ENCODE measurements at regions not wholly inside any gene's neighbourhood (a gene's known extent, or its start where the extent isn't known, plus 50 kb on each side); places are given as distances from the start of the nearest gene placed in this dataset.

DNA sequence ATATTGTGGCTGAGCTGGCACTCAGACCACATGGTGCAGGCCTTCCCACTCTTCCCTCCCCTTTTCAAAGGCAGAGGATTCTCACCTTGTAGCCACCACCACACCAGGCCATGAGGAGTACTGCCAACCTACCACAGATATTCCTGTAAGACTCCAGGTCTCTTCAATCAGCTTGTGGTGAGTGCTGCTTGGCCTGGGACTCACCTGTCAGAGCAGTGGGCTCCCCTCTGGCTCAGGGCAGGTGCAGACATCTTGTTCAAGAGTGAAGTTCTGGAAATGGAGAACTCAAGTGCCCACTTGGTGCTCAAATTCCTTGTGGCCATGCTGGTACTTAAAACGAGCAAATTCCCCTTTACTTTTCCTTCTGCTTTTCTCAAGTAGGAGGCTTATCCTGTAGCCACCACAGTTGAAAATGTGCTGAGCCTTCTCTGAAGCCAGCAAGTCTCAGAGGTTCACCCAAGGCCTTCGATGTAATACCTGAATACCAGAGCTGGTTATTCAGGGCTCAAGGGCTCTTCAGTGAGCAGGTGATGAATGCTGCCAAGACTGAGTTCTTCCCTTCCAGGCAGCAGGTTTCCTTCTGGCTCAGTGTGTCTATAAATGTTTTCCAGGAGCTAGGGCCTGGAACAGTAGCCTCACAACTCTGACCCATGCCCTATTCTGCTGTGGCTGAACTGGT lies 212.9 kb downstream of the TEX13C start:
- TF ChIP-seq, protein P1, sequence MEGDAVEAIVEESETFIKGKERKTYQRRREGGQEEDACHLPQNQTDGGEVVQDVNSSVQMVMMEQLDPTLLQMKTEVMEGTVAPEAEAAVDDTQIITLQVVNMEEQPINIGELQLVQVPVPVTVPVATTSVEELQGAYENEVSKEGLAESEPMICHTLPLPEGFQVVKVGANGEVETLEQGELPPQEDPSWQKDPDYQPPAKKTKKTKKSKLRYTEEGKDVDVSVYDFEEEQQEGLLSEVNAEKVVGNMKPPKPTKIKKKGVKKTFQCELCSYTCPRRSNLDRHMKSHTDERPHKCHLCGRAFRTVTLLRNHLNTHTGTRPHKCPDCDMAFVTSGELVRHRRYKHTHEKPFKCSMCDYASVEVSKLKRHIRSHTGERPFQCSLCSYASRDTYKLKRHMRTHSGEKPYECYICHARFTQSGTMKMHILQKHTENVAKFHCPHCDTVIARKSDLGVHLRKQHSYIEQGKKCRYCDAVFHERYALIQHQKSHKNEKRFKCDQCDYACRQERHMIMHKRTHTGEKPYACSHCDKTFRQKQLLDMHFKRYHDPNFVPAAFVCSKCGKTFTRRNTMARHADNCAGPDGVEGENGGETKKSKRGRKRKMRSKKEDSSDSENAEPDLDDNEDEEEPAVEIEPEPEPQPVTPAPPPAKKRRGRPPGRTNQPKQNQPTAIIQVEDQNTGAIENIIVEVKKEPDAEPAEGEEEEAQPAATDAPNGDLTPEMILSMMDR (IDR thresholded peaks at IDR 0.05): no peak
- no peak for TF ChIP-seq POLR2A (IDR thresholded peaks at IDR 0.05)
- TF ChIP-seq EP300 (IDR thresholded peaks at IDR 0.05): no peak

Data from ovary (tissue), 3 donors.